GM10248 (cell line): ENCODE measurements at regions not wholly inside any gene's neighbourhood (a gene's known extent, or its start where the extent isn't known, plus 50 kb on each side); places are given as distances from the start of the nearest gene placed in this dataset.
A peak's percentile ranks its signal among the peaks of the same experiment; 100 is the strongest.

ENCODE experiments used
- CTCF ChIA-PET: fragments of 300-600 bp; sonication (Branson Sonifier 250); formaldehyde crosslinking; extraction: SDS; loops from one replicate; lab custom pipeline; 2021; ENCODE audit warnings: antibody characterized with exemption; lab: Yijun Ruan, JAX
- POLR2A ChIA-PET: fragments of 350-650 bp; sonication (Branson Sonifier 250); formaldehyde crosslinking; extraction: SDS; loops from one replicate; lab custom pipeline; 2020; ENCODE audit warnings: antibody characterized with exemption; lab: Yijun Ruan, JAX
- DNase-seq: peaks from one replicate; pipeline ENCODE4 v3.0.0; 2012; ENCODE audit errors: extremely low spot score
- TF ChIP-seq, protein P1 (sequence below): IDR thresholded peaks from 2 replicates; pipeline ENCODE4 v1.5.1; 2012; ENCODE audit warnings: mild to moderate bottlenecking, low read depth; ENCODE audit errors: extremely low read depth, missing control alignments, control extremely low read depth

DNA sequence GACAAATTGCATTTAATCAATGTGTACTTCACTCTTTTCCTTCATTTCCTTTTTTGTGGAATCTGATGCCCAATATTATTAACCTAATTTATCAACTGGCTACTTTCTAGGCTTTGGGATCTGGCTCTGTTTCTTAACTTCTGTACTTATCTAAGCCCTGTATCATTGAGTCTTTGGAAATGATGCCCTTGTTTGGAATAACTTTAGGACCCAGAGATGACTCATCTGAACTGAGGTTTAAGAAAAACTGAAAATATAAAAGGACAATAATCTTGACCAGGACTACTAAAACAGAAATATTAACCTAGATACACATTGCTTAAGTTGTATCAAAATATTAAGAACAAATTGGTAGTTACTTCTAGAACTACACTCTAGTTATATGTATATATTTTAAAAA lies 600.8 kb downstream of the CPS1 start:
- TF ChIP-seq, protein P1, sequence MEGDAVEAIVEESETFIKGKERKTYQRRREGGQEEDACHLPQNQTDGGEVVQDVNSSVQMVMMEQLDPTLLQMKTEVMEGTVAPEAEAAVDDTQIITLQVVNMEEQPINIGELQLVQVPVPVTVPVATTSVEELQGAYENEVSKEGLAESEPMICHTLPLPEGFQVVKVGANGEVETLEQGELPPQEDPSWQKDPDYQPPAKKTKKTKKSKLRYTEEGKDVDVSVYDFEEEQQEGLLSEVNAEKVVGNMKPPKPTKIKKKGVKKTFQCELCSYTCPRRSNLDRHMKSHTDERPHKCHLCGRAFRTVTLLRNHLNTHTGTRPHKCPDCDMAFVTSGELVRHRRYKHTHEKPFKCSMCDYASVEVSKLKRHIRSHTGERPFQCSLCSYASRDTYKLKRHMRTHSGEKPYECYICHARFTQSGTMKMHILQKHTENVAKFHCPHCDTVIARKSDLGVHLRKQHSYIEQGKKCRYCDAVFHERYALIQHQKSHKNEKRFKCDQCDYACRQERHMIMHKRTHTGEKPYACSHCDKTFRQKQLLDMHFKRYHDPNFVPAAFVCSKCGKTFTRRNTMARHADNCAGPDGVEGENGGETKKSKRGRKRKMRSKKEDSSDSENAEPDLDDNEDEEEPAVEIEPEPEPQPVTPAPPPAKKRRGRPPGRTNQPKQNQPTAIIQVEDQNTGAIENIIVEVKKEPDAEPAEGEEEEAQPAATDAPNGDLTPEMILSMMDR: no peak
- POLR2A ChIA-PET: no interaction called here
- no peak for DNase-seq
- CTCF ChIA-PET: interaction anchor here (0.6 to 2.1 kb wide), 14 partner anchors 9 to 89 kb away, joined by 3 to 12 read pairs (median 3); no protein-coding TSS in a partner anchor

DNA sequence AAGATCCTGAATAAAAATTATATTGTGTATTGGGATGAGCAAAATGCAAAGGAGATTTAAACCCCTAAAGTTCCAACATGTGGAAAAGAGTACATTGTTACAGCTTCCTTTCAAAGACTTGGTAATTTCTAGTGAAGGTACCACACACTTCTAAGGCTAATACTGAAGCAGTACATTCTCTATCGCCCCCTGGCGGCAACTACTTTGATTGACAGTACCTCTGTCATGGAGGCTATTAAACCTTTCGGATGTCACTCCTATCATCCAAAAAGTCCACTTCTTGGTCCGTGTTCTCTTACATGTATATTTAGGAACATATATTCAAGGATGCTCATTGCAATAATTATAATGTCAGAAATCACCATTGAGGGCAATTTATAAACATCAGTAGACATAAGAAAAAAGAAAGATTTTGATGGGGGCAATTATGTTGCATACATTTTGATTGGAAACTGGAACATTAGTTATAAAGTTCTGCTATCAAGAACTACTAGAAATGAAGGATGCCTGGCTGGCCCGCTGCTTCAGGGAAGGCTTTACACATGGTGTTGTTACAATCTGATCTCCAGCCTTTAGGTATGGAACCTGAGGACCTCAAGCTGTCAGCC lies 601.6 kb downstream of the CPS1 start:
- CTCF ChIA-PET: interaction anchor here (0.6 to 2.1 kb wide), 22 partner anchors 8 to 580 kb away, joined by 3 to 12 read pairs (median 3); no protein-coding TSS in a partner anchor
- TF ChIP-seq, protein P1: peak; percentile 81
- peak; percentile 32 for DNase-seq
- POLR2A ChIA-PET: no interaction called here

DNA sequence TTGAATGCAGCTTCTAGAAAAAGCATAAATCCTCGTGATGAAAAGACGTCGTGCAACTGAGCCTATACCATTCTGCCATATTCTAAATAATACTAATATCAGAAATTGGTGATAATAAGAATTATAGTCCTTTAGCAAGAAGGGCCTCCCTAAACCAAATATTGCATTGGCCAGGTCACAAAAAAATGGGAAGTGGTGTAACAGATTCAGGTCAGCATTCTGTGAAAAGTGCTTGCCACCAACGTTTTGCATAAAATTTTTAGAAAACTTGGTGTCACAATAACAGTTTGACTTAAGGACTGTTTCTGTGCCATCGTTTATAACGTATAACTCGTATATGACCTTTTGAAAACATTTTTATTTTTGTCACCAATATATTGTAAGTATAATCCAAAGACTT lies 603.6 kb downstream of the CPS1 start:
- POLR2A ChIA-PET: no interaction called here
- CTCF ChIA-PET: interaction anchor here (1.4 kb wide), 1 partner anchor 29 kb away, joined by 3 read pairs; no protein-coding TSS in a partner anchor
- TF ChIP-seq, protein P1: no peak
- no peak for DNase-seq

DNA sequence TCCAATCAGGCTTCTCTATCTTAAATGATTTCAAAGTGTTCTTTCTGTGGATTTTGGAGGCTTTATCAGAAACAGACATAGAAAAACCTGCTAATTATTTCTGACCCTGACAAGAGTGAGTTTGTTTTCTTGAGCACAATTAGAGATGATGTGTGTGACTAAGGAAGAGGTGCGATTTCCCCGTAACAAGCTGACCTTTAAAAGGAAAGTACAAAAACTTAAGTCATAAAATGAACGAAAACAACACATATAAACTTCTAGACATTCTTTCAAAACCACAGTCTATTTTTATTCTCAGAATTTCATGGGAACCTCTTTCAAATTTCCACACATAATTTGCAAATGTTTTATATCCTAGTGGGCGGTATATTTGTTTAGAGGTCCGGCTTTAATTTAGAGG lies 604.8 kb downstream of the CPS1 start:
- ChIA-PET POLR2A (no interaction called here), CTCF (interaction anchor here (1.4 kb wide), 1 partner anchor 28 kb away, joined by 3 read pairs; no protein-coding TSS in a partner anchor)
- TF ChIP-seq, protein P1: no peak
- DNase-seq: no peak

DNA sequence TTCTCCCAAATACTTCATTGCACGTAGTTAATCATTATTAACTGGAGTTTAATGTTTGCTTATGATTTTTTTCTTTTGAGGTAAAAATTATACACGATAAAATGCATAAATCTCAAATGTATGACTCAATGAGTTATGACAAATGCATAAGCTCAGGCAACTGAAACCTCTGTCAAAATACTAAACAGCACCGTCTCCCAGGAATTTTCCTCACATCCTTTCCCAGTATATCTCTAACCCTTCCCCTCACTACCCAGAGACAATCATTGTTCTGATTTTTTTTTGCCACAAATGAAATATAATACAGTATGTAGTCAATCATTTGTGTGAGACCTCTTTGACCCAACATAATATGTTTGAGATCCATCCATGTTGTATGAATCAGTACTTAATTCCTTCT lies 606.5 kb downstream of the CPS1 start:
- ChIA-PET CTCF (no interaction called here), POLR2A (no interaction called here)
- TF ChIP-seq, protein P1: no peak
- no peak for DNase-seq

DNA sequence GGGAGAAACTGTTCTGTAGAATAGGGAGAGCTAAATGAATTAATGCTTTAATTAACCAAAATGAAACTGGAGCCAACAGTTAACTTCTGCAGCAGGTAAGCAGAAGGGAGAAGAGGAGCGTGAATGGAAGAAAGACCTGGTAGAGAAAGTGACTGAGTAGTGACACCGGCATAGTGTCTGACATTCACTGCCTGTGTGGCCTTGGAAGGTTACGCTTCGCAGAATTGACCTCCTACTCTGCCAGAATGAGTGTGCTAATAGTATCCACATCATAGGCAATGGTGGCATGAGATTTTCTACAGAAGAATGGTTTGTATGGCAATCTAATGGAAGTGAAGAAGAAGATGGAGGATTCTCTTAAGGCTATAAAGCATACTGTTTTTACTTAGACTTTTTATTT lies 614.4 kb downstream of the CPS1 start:
- CTCF ChIA-PET: interaction anchor here (1.0 kb wide), 1 partner anchor 13 kb away, joined by 3 read pairs; no protein-coding TSS in a partner anchor
- DNase-seq: no peak
- POLR2A ChIA-PET: no interaction called here
- TF ChIP-seq, protein P1: no peak

DNA sequence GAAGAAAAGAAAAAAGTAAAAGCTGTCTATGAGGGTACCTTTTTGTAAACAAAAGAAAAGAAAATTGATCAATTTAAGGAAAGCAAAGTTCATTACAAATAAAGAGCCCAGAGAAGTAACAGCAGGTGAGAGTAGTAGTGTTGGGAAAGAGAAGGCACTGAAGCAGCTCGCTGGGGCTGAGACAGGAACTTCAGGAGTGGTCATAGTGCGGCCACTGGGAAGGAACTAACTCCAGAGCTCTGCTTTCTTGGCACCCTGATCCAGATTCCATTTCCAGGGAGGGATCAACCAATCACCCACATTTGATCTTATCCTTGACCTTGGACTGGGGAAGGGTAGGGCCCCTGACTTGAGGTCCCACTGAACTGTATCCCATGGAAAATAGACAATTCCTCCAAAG lies 617.6 kb downstream of the CPS1 start:
- TF ChIP-seq, protein P1: no peak
- no peak for DNase-seq
- ChIA-PET CTCF (interaction anchor here (0.9 kb wide), 1 partner anchor 9 kb away, joined by 3 read pairs; no protein-coding TSS in a partner anchor), POLR2A (no interaction called here)
